ENCODE measurements at regions not wholly inside any gene's neighbourhood (a gene's known extent, or its start where the extent isn't known, plus 50 kb on each side); places are given as distances from the start of the nearest gene placed in this dataset.

- TF ChIP-seq CTCF (IDR thresholded peaks at IDR 0.05; ENCODE audit: low read depth, low read length, missing control alignments), result no peak
- no peak for DNase-seq (ENCODE audit: low read depth)
- in situ Hi-C loops (cut with HindIII; ENCODE audit: low sequenced_read_pairs), result no loop called here
- H3K4me3 ChIP-seq (ENCODE audit: low read depth, low read length), result no peak overlapping the region
Observed at GRCh38 chr11:22467741-22468140, 129.6 kb downstream of the SLC17A6 start.

- in situ Hi-C loops (cut with HindIII; ENCODE audit: low sequenced_read_pairs), result no loop called here
- H3K4me3 ChIP-seq (ENCODE audit: low read depth, low read length), result no peak overlapping the region
- TF ChIP-seq CTCF (IDR thresholded peaks at IDR 0.05; ENCODE audit: low read depth, low read length, missing control alignments), result no peak
- no peak for DNase-seq (ENCODE audit: low read depth)
Observed at GRCh38 chr11:22467248-22467647, 129.1 kb downstream of the SLC17A6 start.

GRCh38 chr11:22466809-22467208, 128.6 kb downstream of the SLC17A6 start:
- DNase-seq (ENCODE audit: low read depth), result peak; percentile 88
- H3K4me3 ChIP-seq (ENCODE audit: low read depth, low read length), result no peak overlapping the region
- no peak for TF ChIP-seq CTCF (IDR thresholded peaks at IDR 0.05; ENCODE audit: low read depth, low read length, missing control alignments)
- in situ Hi-C loops (cut with HindIII; ENCODE audit: low sequenced_read_pairs), result no loop called here

- in situ Hi-C loops (cut with HindIII; ENCODE audit: low sequenced_read_pairs), result no loop called here
- TF ChIP-seq CTCF (IDR thresholded peaks at IDR 0.05; ENCODE audit: low read depth, low read length, missing control alignments), result no peak
- no peak for DNase-seq (ENCODE audit: low read depth)
- H3K4me3 ChIP-seq (ENCODE audit: low read depth, low read length), result no peak overlapping the region
Observed at GRCh38 chr11:22466351-22466750, 128.2 kb downstream of the SLC17A6 start.

GRCh38 chr11:22465620-22466019, 127.4 kb downstream of the SLC17A6 start:
- in situ Hi-C loops (cut with HindIII; ENCODE audit: low sequenced_read_pairs), result no loop called here

GRCh38 chr11:22461626-22462025, 123.4 kb downstream of the SLC17A6 start:
- DNase-seq (ENCODE audit: low read depth), result no peak
- no peak for TF ChIP-seq CTCF (IDR thresholded peaks at IDR 0.05; ENCODE audit: low read depth, low read length, missing control alignments)
- no peak overlapping the region for H3K4me3 ChIP-seq (ENCODE audit: low read depth, low read length)
- in situ Hi-C loops (cut with HindIII; ENCODE audit: low sequenced_read_pairs), result no loop called here

More at GRCh38 chr11:22465620-22466019, 127.4 kb downstream of the SLC17A6 start:
- no peak overlapping the region for H3K4me3 ChIP-seq (ENCODE audit: low read depth, low read length)
- no peak for TF ChIP-seq CTCF (IDR thresholded peaks at IDR 0.05; ENCODE audit: low read depth, low read length, missing control alignments)
- DNase-seq (ENCODE audit: low read depth), result no peak

- no peak for DNase-seq (ENCODE audit: low read depth)
- no peak for TF ChIP-seq CTCF (IDR thresholded peaks at IDR 0.05; ENCODE audit: low read depth, low read length, missing control alignments)
- in situ Hi-C loops (cut with HindIII; ENCODE audit: low sequenced_read_pairs), result no loop called here
- H3K4me3 ChIP-seq (ENCODE audit: low read depth, low read length), result no peak overlapping the region
Observed at GRCh38 chr11:22460181-22460580, 122.0 kb downstream of the SLC17A6 start.
